ENCODE measurements at regions not wholly inside any gene's neighbourhood (a gene's known extent, or its start where the extent isn't known, plus 50 kb on each side); places are given as distances from the start of the nearest gene placed in this dataset.

- no peak for DNase-seq
Measured at GRCh38 chr11:92276773-92277172, 52.2 kb downstream of the FAT3 start.

GRCh38 chr11:92277871-92278270 is 53.3 kb downstream of the FAT3 start:
- DNase-seq: no peak

- DNase-seq: no peak
Measured at GRCh38 chr11:92278791-92279433, 54.3 kb downstream of the FAT3 start.

DNA sequence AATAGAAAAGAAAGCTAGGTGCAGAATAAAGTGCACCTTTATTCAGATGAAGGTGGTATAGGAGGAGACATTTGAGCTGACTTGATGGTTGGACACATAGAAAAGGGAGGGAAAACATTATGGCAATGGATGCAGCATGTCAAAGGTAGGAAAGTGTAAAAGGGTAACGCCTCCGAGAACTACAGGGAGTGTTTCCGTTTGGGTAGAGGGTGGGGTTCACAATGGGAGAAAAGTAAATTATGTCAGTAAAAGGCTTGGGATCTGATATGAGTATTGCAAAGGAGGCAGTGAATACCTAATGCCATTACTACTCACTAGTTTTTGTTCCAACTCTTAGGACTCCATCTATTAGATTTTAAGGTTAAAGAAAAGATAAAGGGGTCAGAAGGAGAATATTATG is 59.5 kb downstream of the FAT3 start:
- DNase-seq: no peak

DNA sequence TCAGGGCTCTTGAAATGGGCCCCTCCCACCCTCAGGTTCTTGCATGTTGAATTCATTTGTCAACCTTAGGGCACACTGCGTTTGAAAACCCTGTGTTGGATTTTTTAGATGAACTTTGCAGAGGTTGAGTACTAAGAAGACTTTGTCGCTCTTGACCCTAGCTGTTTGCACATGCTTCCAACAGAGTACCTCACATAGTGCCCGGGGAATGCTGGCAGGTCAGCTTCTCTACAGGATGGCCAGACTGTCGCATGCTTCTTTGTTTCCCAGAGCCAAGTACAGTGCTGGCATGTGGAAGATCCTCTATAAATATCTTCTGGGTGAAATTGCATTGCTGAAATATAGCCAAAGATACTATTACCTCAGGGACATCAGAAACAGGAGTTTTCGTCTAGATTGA is 59.9 kb downstream of the FAT3 start:
- DNase-seq: no peak

GRCh38 chr11:92285776-92286175 is 61.2 kb downstream of the FAT3 start:
- no peak for DNase-seq

GRCh38 chr11:92286709-92287108 is 62.1 kb downstream of the FAT3 start:
- no peak for DNase-seq

DNA sequence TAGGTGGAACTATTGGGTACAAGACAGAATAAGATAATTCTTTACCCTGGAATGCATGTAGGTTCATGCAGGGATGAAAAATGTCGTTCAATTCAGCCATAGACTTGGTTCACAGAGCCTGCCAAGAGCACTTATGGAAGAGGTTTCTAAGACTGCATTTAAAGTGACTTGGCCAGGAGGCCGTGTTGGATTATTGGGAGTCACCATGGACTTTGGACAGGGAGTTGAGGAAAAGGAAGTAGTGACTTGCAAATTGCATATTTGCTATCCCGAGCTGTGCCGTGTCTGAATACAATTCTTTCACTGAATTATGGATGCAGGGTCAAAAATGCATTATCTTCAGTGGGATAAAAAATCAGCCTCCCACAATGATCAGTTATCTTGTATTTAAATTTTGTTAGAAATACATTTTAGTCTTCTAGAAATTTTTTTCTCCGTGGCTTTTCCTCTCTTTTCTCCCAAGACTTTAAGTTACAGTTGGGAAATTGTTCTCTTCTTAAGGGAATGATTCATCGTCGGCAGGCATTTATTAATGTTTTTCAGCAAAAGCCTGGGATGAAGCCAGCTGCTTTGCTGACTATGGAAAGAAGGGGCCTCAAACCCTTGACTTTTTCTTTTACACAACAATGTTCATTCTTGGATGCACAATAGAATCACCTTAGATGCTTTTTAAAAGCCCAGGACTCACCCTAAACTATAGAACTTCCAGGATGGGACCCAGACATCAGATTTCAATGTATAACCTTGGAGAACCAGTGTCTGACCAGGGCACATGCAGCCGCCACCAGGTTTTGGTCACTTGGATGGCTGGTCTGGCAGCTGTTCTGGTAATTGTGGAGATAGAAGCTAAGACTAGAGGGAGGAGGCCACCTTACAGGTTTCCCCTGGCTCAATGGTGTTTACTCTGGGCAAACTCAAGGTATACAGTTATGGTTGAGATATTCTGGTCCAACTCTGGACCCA is 70.8 kb downstream of the FAT3 start:
- no peak for DNase-seq

DNA sequence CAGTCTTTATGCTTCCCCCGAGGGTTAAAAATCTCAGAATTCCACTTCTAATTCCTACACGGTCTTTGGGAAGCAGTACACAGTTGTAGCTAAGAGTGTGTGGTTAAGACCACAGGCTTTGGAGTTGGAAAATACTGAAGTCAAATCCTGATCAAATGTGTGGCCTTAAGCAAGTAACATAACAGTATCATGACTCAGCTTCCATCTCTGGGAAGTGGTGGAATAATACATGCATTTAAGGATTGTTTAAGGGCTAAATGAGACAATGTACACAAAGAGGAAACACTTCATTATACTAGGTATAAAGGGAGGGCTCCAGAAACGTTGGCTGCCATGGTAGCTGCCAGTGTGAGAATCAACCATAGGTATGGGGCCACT is 71.5 kb downstream of the FAT3 start:
- DNase-seq: no peak

GRCh38 chr11:92297567-92298553 is 73.2 kb downstream of the FAT3 start:
- no peak for DNase-seq

DNA sequence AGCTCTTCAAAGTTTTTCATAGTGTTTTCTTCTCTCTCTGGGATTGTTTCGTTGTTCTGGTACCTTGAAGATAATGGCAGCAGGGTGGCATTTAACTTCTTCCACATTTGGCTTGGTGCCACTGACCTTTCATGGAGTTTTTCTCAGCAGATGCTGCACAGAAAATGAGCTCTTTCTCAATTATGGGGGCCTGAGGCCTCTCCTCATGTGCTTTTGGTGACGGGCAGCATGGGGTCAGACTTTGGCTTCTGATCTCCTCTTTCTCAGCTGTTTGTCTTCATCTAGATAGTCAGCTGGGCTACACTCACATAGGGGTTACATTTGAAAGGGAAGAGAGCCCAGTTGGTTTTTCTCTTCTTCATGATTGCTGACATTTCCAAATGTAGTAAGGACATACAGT is 76.3 kb downstream of the FAT3 start:
- no peak for DNase-seq

DNA sequence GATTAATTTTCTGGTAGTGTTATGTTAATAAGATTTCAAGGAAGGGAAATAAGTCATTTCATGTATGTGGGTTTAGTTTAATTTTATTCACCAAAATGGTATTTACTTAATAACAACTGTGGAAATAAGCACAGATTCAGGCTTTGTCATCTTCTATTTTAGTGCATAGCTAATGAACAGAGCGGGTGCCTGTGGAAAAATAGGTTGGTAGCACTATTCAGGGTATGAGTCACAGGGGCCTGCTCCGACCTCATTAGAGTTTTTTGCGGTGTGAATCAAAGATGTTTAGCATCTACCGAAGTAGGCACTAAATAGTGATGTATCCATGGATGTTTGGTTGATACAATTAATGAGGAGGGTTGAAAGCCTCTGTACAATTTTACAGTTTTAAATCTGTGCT is 78.2 kb downstream of the FAT3 start:
- DNase-seq: no peak

DNA sequence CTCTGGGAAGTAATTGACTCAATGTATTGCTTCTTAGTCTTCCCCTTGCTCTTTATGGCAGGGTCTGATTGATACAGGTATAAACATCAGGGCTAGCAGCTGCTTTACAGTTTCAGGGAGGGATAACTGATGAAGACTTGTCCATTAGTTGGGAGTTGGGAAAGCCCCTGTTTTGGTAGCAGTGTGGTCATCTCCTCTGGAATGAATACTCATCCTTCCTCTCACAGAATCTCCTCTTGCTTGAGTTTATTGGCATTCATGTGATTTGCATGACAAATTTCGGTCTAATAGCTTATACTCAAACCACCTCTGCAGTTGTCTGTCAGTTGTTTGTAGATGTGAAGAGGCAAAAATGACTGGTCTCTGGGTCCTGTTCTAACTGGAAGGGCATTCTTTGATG is 79.7 kb downstream of the FAT3 start:
- no peak for DNase-seq

DNA sequence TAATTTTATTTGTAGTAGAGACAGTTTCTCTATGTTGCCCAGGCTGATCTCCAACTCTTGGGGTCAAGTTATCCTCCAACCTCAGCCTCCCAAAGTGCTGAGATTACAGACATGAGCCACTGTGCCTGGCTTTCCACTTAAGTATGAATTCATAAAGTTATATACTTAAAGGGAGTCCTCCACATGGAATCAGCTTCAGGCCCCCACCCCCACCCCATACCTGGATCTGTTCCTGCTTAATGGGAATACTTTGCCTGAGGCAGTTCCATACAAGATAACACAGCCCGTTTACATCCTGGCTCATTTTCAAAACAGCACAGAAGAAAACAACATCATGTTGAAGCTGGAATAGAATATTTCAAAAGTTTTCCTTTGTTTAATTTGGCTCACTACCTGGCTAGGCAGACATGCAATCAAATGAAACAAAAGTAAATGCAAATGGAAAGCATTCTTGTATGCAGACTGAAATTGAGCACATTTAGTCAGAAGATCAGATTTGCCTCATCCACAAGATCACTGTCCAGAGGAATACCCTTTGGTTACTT is 82.4 kb downstream of the FAT3 start:
- no peak for DNase-seq

- no peak for DNase-seq
Measured at GRCh38 chr11:92308366-92308765, 83.7 kb downstream of the FAT3 start.

- DNase-seq: no peak
Measured at GRCh38 chr11:92311616-92312449, 87.2 kb downstream of the FAT3 start.

GRCh38 chr11:92313784-92314183 is 89.2 kb downstream of the FAT3 start:
- DNase-seq: no peak

DNA sequence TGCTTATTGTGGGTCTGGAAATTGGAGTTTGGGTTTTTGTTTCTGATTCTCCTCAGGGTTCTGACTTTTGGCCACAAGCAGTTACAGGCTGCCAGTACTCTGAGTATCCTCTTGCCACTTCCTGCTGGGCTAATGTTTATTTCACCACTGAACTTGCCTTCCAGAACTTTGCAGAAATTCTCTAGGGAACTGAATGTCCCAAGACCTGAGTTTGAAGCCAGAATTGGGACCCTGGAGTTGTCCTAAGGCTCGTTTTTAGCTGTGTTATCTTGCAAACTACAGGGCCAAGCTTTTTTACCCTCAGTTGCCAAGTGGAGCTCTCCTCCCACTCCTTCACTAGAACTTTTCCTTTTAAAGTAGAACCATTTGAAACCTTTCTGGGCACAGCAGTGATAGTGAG is 89.9 kb downstream of the FAT3 start:
- DNase-seq: no peak

GRCh38 chr11:92316106-92316809 is 91.6 kb downstream of the FAT3 start:
- no peak for DNase-seq

GRCh38 chr11:92317222-92317621 is 92.6 kb downstream of the FAT3 start:
- no peak for DNase-seq

- no peak for DNase-seq
Measured at GRCh38 chr11:92317721-92318120, 93.1 kb downstream of the FAT3 start.

Data from OCI-M1 (cell line).